ENCODE measurements at regions not wholly inside any gene's neighbourhood (a gene's known extent, or its start where the extent isn't known, plus 50 kb on each side); places are given as distances from the start of the nearest gene placed in this dataset.

DNA sequence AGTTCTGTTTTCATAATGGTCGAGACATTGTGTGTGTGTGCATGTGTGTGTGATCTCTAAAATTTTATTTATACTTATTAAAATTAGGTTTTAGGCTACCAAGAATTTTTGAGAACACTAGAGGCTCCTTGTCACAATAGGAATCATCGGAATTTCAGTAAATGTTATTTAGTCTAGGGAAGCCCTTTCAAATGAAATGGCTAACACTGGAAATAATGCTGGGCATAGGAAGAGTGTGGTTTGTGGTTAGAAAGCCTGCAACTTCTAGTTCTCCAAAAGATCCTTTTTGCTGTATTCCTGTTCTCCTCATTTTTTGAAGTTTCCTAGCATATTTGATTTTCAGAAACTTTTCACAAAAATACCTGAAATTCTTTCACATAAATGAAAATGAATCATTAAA lies 92.5 kb upstream of the MBNL1 start (continued):
- TF ChIP-seq, protein P1, sequence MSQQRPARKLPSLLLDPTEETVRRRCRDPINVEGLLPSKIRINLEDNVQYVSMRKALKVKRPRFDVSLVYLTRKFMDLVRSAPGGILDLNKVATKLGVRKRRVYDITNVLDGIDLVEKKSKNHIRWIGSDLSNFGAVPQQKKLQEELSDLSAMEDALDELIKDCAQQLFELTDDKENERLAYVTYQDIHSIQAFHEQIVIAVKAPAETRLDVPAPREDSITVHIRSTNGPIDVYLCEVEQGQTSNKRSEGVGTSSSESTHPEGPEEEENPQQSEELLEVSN (IDR thresholded peaks at IDR 0.05), result no peak
